ENCODE measurements at regions not wholly inside any gene's neighbourhood (a gene's known extent, or its start where the extent isn't known, plus 50 kb on each side); places are given as distances from the start of the nearest gene placed in this dataset.

- no peak for TF ChIP-seq CTCF (IDR thresholded peaks at IDR 0.05; ENCODE audit: borderline replicate concordance, extremely low read depth, insufficient read depth)
- no peak overlapping the region for H3K4me3 ChIP-seq (ENCODE audit: low read length in 3 of 3)
- no peak for DNase-seq
- H3K27ac ChIP-seq (ENCODE audit: low read depth in 2 of 2, low read length in 2 of 2), result no peak overlapping the region
- H3K27me3 ChIP-seq (ENCODE audit: control insufficient read depth, insufficient read depth, low read length), result no peaks in the 10 kb centered on the region
- H3K9ac ChIP-seq (ENCODE audit: low read length in 3 of 3), result no peak overlapping the region
- intact Hi-C loops (cut with DNase I), result no loop called here
- H3K36me3 ChIP-seq (ENCODE audit: control insufficient read depth in 2 of 3, insufficient read depth in 3 of 3, low read length in 3 of 3), result no peaks in the 10 kb centered on the region
- no peaks in the 10 kb centered on the region for H3K9me3 ChIP-seq (ENCODE audit: control insufficient read depth in 2 of 3, insufficient read depth in 1 of 3, low read length in 3 of 3)
- no peaks in the 10 kb centered on the region for H3K4me1 ChIP-seq (ENCODE audit: control insufficient read depth in 2 of 3, insufficient read depth in 2 of 3, low read depth in 1 of 3, low read length in 3 of 3)
- no peak for FAIRE-seq
These were observed 970.2 kb upstream of the AGA start for GRCh38 chr4:178412455-178412854.

- no peaks in the 10 kb centered on the region for H3K4me1 ChIP-seq (ENCODE audit: control insufficient read depth in 2 of 3, insufficient read depth in 2 of 3, low read depth in 1 of 3, low read length in 3 of 3)
- H3K36me3 ChIP-seq (ENCODE audit: control insufficient read depth in 2 of 3, insufficient read depth in 3 of 3, low read length in 3 of 3), result no peaks in the 10 kb centered on the region
- H3K9me3 ChIP-seq (ENCODE audit: control insufficient read depth in 2 of 3, insufficient read depth in 1 of 3, low read length in 3 of 3), result no peaks in the 10 kb centered on the region
- no peak overlapping the region for H3K9ac ChIP-seq (ENCODE audit: low read length in 3 of 3)
- FAIRE-seq (no peak), DNase-seq (no peak)
- no peaks in the 10 kb centered on the region for H3K27me3 ChIP-seq (ENCODE audit: control insufficient read depth, insufficient read depth, low read length)
- H3K27ac ChIP-seq (ENCODE audit: low read depth in 2 of 2, low read length in 2 of 2), result no peak overlapping the region
- intact Hi-C loops (cut with DNase I), result no loop called here
- no peak for TF ChIP-seq CTCF (IDR thresholded peaks at IDR 0.05; ENCODE audit: borderline replicate concordance, extremely low read depth, insufficient read depth)
- no peak overlapping the region for H3K4me3 ChIP-seq (ENCODE audit: low read length in 3 of 3)
These were observed 971.8 kb upstream of the AGA start for GRCh38 chr4:178414042-178414441.

GRCh38 chr4:178414881-178415446 lies 972.7 kb upstream of the AGA start:
- TF ChIP-seq CTCF (IDR thresholded peaks at IDR 0.05; ENCODE audit: borderline replicate concordance, extremely low read depth, insufficient read depth), result no peak
- H3K4me1 ChIP-seq (ENCODE audit: control insufficient read depth in 2 of 3, insufficient read depth in 2 of 3, low read depth in 1 of 3, low read length in 3 of 3), result no peaks in the 10 kb centered on the region
- H3K36me3 ChIP-seq (ENCODE audit: control insufficient read depth in 2 of 3, insufficient read depth in 3 of 3, low read length in 3 of 3), result no peaks in the 10 kb centered on the region
- H3K9ac ChIP-seq (ENCODE audit: low read length in 3 of 3), result no peak overlapping the region
- no peak overlapping the region for H3K27ac ChIP-seq (ENCODE audit: low read depth in 2 of 2, low read length in 2 of 2)
- H3K9me3 ChIP-seq (ENCODE audit: control insufficient read depth in 2 of 3, insufficient read depth in 1 of 3, low read length in 3 of 3), result no peaks in the 10 kb centered on the region
- peak in 1 of 5 donors; percentile 59 for DNase-seq
- H3K4me3 ChIP-seq (ENCODE audit: low read length in 3 of 3), result no peak overlapping the region
- no peaks in the 10 kb centered on the region for H3K27me3 ChIP-seq (ENCODE audit: control insufficient read depth, insufficient read depth, low read length)
- FAIRE-seq, result no peak
- intact Hi-C loops (cut with DNase I), result no loop called here

GRCh38 chr4:178415925-178416324 lies 973.7 kb upstream of the AGA start:
- Histone ChIP-seq H3K4me1 (ENCODE audit: control insufficient read depth in 2 of 3, insufficient read depth in 2 of 3, low read depth in 1 of 3, low read length in 3 of 3) (no peaks in the 10 kb centered on the region), H3K27ac (ENCODE audit: low read depth in 2 of 2, low read length in 2 of 2) (no peak overlapping the region), H3K27me3 (ENCODE audit: control insufficient read depth, insufficient read depth, low read length) (no peaks in the 10 kb centered on the region), H3K9me3 (ENCODE audit: control insufficient read depth in 2 of 3, insufficient read depth in 1 of 3, low read length in 3 of 3) (no peaks in the 10 kb centered on the region), H3K9ac (ENCODE audit: low read length in 3 of 3) (no peak overlapping the region), H3K36me3 (ENCODE audit: control insufficient read depth in 2 of 3, insufficient read depth in 3 of 3, low read length in 3 of 3) (no peaks in the 10 kb centered on the region), H3K4me3 (ENCODE audit: low read length in 3 of 3) (no peak overlapping the region)
- TF ChIP-seq CTCF (IDR thresholded peaks at IDR 0.05; ENCODE audit: borderline replicate concordance, extremely low read depth, insufficient read depth), result no peak
- DNase-seq (peak in 1 of 5 donors; percentile 66), FAIRE-seq (no peak)
- intact Hi-C loops (cut with DNase I), result no loop called here

All from kidney (tissue), 13 donors.